H1 (cell line): ENCODE measurements at regions not wholly inside any gene's neighbourhood (a gene's known extent, or its start where the extent isn't known, plus 50 kb on each side); places are given as distances from the start of the nearest gene placed in this dataset.

ENCODE experiments used
- CTCF ChIA-PET: fragments of 300-600 bp; sonication (Branson Sonifier 250); formaldehyde crosslinking; loops from one replicate; lab custom pipeline; 2021; ENCODE audit not compliant: partially characterized antibody; lab: Charles Lee
- POLR2A ChIA-PET: fragments of 300-600 bp; sonication (Branson Sonifier 250); formaldehyde crosslinking; loops from one replicate; lab custom pipeline; 2021; ENCODE audit warnings: inconsistent platforms; ENCODE audit not compliant: partially characterized antibody; lab: Charles Lee
- DNase-seq, 2 experiments: peaks; one replicate each; pipeline versions ENCODE4 v3.0.0 to v3.0.0-alpha.2; 2010 to 2022; ENCODE audit warnings: low spot score in 2 of 2, low read depth in 1 of 2, mixed read lengths in 1 of 2
- FAIRE-seq: peaks from 2 replicates; lab custom pipeline; 2011; peaks lifted over from hg19 to GRCh38; lab: Jason Lieb, UNC
- H2AFZ ChIP-seq: 2 replicates; pipeline ENCODE4 v1.8.1; 2012; ENCODE audit warnings: low read length, inconsistent platforms
- H2AK5ac ChIP-seq: 2 replicates; pipeline ENCODE4 v1.6.1; 2013; ENCODE audit warnings: low read depth, low read length
- H2BK120ac ChIP-seq: replicated peaks from 2 replicates; pipeline ENCODE3; 2013; ENCODE audit warnings: low read depth, low read length, inconsistent platforms
- H2BK12ac ChIP-seq: 2 replicates; pipeline ENCODE4 v1.6.1; 2013; ENCODE audit warnings: low read depth, low read length
- H2BK15ac ChIP-seq: 2 replicates; pipeline ENCODE4 v1.6.1; 2013; ENCODE audit warnings: low read length
- H2BK20ac ChIP-seq: 2 replicates; pipeline ENCODE4 v1.6.1; 2013; ENCODE audit warnings: low read length
- H2BK5ac ChIP-seq: 2 replicates; pipeline ENCODE4 v1.6.1; 2013; ENCODE audit warnings: low read depth, low read length
- H3K14ac ChIP-seq: 2 replicates; pipeline ENCODE4 v1.6.1; 2013; ENCODE audit warnings: inconsistent platforms; ENCODE audit not compliant: insufficient read length
- H3K18ac ChIP-seq: 2 replicates; pipeline ENCODE4 v1.6.1; 2013; ENCODE audit warnings: low read length; ENCODE audit errors: extremely low read depth
- H3K23ac ChIP-seq: 2 replicates; pipeline ENCODE4 v1.6.1; 2013; ENCODE audit warnings: inconsistent platforms; ENCODE audit not compliant: insufficient read length
- H3K23me2 ChIP-seq: 2 replicates; pipeline ENCODE4 v1.6.1; 2013; ENCODE audit warnings: low read depth, low read length
- H3K27ac ChIP-seq: 2 replicates; pipeline ENCODE4 v1.6.1; 2011; ENCODE audit warnings: low read depth, low read length, inconsistent platforms
- H3K27me3 ChIP-seq, 4 experiments: replicated peaks in 1 of 4; 1 replicate in 1 of 4; 2 replicates in 3 of 4; pipeline versions ENCODE4 v1.6.1 to v1.8.1; 2011 to 2013; ENCODE audit warnings: low read length in 3 of 4, mild to moderate bottlenecking in 3 of 4, inconsistent platforms in 2 of 4, mixed read lengths in 2 of 4, moderate library complexity in 1 of 4; ENCODE audit not compliant: control insufficient read depth in 3 of 4, insufficient read depth in 3 of 4; ENCODE audit errors: extremely low read depth in 1 of 4
- H3K36me3 ChIP-seq, 4 experiments: 2 replicates each; pipeline versions ENCODE4 v1.6.1 to v1.8.1; 2011 to 2013; ENCODE audit warnings: mild to moderate bottlenecking in 4 of 4, low read length in 3 of 4, moderate library complexity in 2 of 4, control low read depth in 1 of 4, inconsistent platforms in 1 of 4; ENCODE audit not compliant: insufficient read depth in 4 of 4, control insufficient read depth in 2 of 4
- H3K4ac ChIP-seq: replicated peaks from 2 replicates; pipeline ENCODE3; 2013; ENCODE audit warnings: low read length, low read depth, mixed read lengths, inconsistent platforms; ENCODE audit not compliant: insufficient read length
- H3K4me1 ChIP-seq, 4 experiments: replicated peaks in 1 of 4; 1 replicate in 1 of 4; 2 replicates in 3 of 4; pipeline versions ENCODE4 v1.6.1 to v1.8.1; 2011 to 2013; ENCODE audit warnings: low read length in 3 of 4, inconsistent platforms in 2 of 4, mixed read lengths in 1 of 4; ENCODE audit not compliant: insufficient read depth in 4 of 4, control insufficient read depth in 3 of 4
- H3K4me2 ChIP-seq, 2 experiments: 2 replicates each; pipeline versions ENCODE4 v1.6.1 to v1.8.1; 2011 to 2013; ENCODE audit warnings: low read depth in 2 of 2, low read length in 2 of 2, control low read depth in 1 of 2, inconsistent platforms in 1 of 2, mild to moderate bottlenecking in 1 of 2; ENCODE audit not compliant: insufficient read depth in 1 of 2
- H3K4me3 ChIP-seq, 4 experiments: fragments of 200-600, 300-600 bp in 1 of 4; sonication (generic), shearing (Covaris generic), sonication (Bioruptor Twin) in 1 of 4; 2 replicates each; pipeline versions ENCODE4 v1.5.1 to v1.8.1; 2011 to 2016; ENCODE audit warnings: low read length in 4 of 4, low read depth in 3 of 4, control low read depth in 2 of 4, inconsistent platforms in 2 of 4, mild to moderate bottlenecking in 2 of 4, mixed read lengths in 1 of 4, moderate library complexity in 1 of 4; ENCODE audit not compliant: insufficient read depth in 2 of 4; ENCODE audit errors: extremely low read depth in 1 of 4
- H3K56ac ChIP-seq: replicated peaks from 2 replicates; pipeline ENCODE3; 2013; ENCODE audit warnings: low read depth, mild to moderate bottlenecking, mixed read lengths, low read length, inconsistent platforms; ENCODE audit not compliant: insufficient read length
- H3K79me1 ChIP-seq: 2 replicates; pipeline ENCODE4 v1.6.1; 2013; ENCODE audit warnings: low read depth, low read length, control low read depth
- H3K79me2 ChIP-seq, 2 experiments: 2 replicates each; pipeline versions ENCODE4 v1.6.1 to v1.8.1; 2012 to 2013; ENCODE audit warnings: low read length in 2 of 2, mild to moderate bottlenecking in 2 of 2, inconsistent platforms in 1 of 2; ENCODE audit not compliant: insufficient read depth in 2 of 2, control insufficient read depth in 1 of 2
- H3K9ac ChIP-seq, 4 experiments: replicated peaks in 1 of 4; 1 replicate in 1 of 4; 2 replicates in 3 of 4; pipeline versions ENCODE4 v1.6.1 to v1.8.1; 2011 to 2013; ENCODE audit warnings: low read depth in 3 of 4, low read length in 3 of 4, control low read depth in 2 of 4, mild to moderate bottlenecking in 2 of 4, moderate library complexity in 2 of 4, inconsistent platforms in 1 of 4; ENCODE audit errors: extremely low read depth in 1 of 4
- H3K9me3 ChIP-seq, 2 experiments: 2 replicates each; pipeline versions ENCODE4 v1.6.1 to v1.8.1; 2012 to 2013; ENCODE audit warnings: mild to moderate bottlenecking in 2 of 2, moderate library complexity in 2 of 2, control low read depth in 1 of 2, inconsistent platforms in 1 of 2, low read depth in 1 of 2, low read length in 1 of 2, mixed read lengths in 1 of 2; ENCODE audit not compliant: insufficient read depth in 2 of 2
- H4K20me1 ChIP-seq, 2 experiments: replicated peaks in 1 of 2; 2 replicates each; pipeline versions ENCODE3 to v1.8.1; 2011 to 2013; ENCODE audit warnings: inconsistent platforms in 2 of 2, low read length in 2 of 2, mild to moderate bottlenecking in 1 of 2; ENCODE audit not compliant: insufficient read depth in 2 of 2, control insufficient read depth in 1 of 2
- H4K5ac ChIP-seq: 2 replicates; pipeline ENCODE4 v1.6.1; 2013; ENCODE audit warnings: low read length, low read depth, mixed read lengths, inconsistent platforms; ENCODE audit not compliant: insufficient read length
- H4K8ac ChIP-seq: 2 replicates; pipeline ENCODE4 v1.8.0; 2013; ENCODE audit warnings: mild to moderate bottlenecking, moderate library complexity, low read length, inconsistent platforms; ENCODE audit not compliant: insufficient read depth; ENCODE audit errors: extremely low read depth
- H4K91ac ChIP-seq: replicated peaks from 2 replicates; pipeline ENCODE3; 2013; ENCODE audit warnings: low read length, mixed read lengths, inconsistent platforms; ENCODE audit not compliant: insufficient read length
- BRCA1 ChIP-seq: IDR thresholded peaks from 2 replicates; pipeline ENCODE4 v1.6.1; 2012; ENCODE audit warnings: low read depth, low read length, improper control_type of control experiment
- EGR1 ChIP-seq: IDR thresholded peaks from 2 replicates; pipeline ENCODE4 v1.6.1; 2011; ENCODE audit warnings: low read depth, low read length, borderline replicate concordance
- EP300 ChIP-seq, 2 experiments: IDR thresholded peaks; 1 replicate in 1 of 2; 2 replicates in 1 of 2; pipeline ENCODE4 v1.6.1; 2011 to 2012; ENCODE audit warnings: low read depth in 2 of 2, low read length in 2 of 2, mild to moderate bottlenecking in 2 of 2, borderline replicate concordance in 1 of 2, inconsistent platforms in 1 of 2, moderate library complexity in 1 of 2
- GTF2F1 ChIP-seq: IDR thresholded peaks from 2 replicates; pipeline ENCODE4 v1.6.1; 2012; ENCODE audit warnings: low read depth, low read length, improper control_type of control experiment, borderline replicate concordance
- KDM5A ChIP-seq: fragments of 200-600 bp; IDR thresholded peaks from 2 replicates; pipeline ENCODE4 v1.7.1; 2012; ENCODE audit warnings: mild to moderate bottlenecking, low read length, inconsistent platforms, mixed read lengths
- POU5F1 ChIP-seq: IDR thresholded peaks from 2 replicates; pipeline ENCODE4 v1.6.1; 2011; ENCODE audit warnings: low read depth, mild to moderate bottlenecking, low read length, moderate library complexity
- SP1 ChIP-seq: IDR thresholded peaks from 2 replicates; pipeline ENCODE4 v1.6.1; 2011; ENCODE audit warnings: low read depth, low read length
- TAF7 ChIP-seq: optimal IDR thresholded peaks from 2 replicates; pipeline ENCODE3; 2011; ENCODE audit warnings: low read depth, mild to moderate bottlenecking, inconsistent platforms, low read length, moderate library complexity, borderline replicate concordance
- TBP ChIP-seq: IDR thresholded peaks from 2 replicates; pipeline ENCODE4 v1.6.1; 2011; ENCODE audit warnings: low read depth, low read length, improper control_type of control experiment
- YY1 ChIP-seq: IDR thresholded peaks from 2 replicates; pipeline ENCODE4 v1.6.1; 2011; ENCODE audit warnings: low read depth, mild to moderate bottlenecking, low read length
- WGBS, 2 experiments: shearing (Covaris generic) in 1 of 2; methylation state at CpG; one replicate each; pipeline versions ENCODE4 v1.1.6 to v1.1.7; 2013 to 2015; ENCODE audit warnings: low lambda C conversion rate in 2 of 2, mixed read lengths in 2 of 2, inconsistent platforms in 1 of 2, low coverage in 1 of 2, missing lambda C conversion rate in 1 of 2; ENCODE audit not compliant: insufficient replicate concordance in 2 of 2, insufficient coverage in 1 of 2, insufficient read length in 1 of 2; ENCODE audit errors: extremely low coverage in 1 of 2, missing lambda C conversion rate in 1 of 2; 5-methylcytosine and 5-hydroxymethylcytosine counted together
- TF ChIP-seq, protein P1 (sequence below): IDR thresholded peaks from 2 replicates; pipeline ENCODE4 v1.6.1; 2011; ENCODE audit warnings: low read depth, mild to moderate bottlenecking, low read length; ENCODE audit not compliant: insufficient read depth
- TF ChIP-seq, protein P2 (sequence below): IDR thresholded peaks from 2 replicates; pipeline ENCODE4 v1.6.1; 2012; ENCODE audit warnings: inconsistent platforms
- TF ChIP-seq, protein P3 (sequence below): IDR thresholded peaks from 2 replicates; pipeline ENCODE4 v1.6.1; 2011; ENCODE audit warnings: low read length, improper control_type of control experiment

DNA sequence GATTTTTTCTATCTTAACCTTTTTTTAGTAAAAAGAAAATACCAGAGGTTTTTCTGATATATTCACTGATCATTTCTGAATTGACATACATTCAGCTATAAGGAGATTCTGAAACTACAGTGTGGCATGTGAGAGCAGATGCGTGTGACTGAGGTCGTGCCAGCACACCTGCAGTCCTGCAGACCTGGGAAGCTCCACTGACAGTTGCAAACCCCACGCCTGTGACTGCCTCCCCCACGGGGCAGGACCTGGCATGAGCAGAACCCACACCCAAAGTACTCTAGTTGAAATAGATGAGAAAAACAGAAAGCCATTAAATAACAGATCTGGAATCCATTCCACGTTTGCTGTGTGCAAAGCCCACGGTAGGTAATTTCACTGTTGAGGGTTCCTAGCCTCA is 80.7 kb downstream of the TEX29 start:
- no peak overlapping the region for H4K91ac ChIP-seq
- H3K79me1 ChIP-seq: no peaks in the 10 kb centered on the region
- H3K14ac ChIP-seq: no peak overlapping the region
- no peak overlapping the region for H3K4me2 ChIP-seq
- H2BK120ac ChIP-seq: no peak overlapping the region
- H3K27me3 ChIP-seq: no peaks in the 10 kb centered on the region
- H2BK12ac ChIP-seq: no peak overlapping the region
- no peak overlapping the region for H2AK5ac ChIP-seq
- no peak for DNase-seq
- ChIA-PET CTCF (interaction anchor here (1.0 to 6.0 kb wide), 5 partner anchors 9 to 56 kb away, joined by 3 to 21 read pairs (median 5); no protein-coding TSS in a partner anchor), POLR2A (no interaction called here)
- no peaks in the 10 kb centered on the region for H4K20me1 ChIP-seq
- H4K8ac ChIP-seq: no peak overlapping the region
- FAIRE-seq: no peak
- H3K4me3 ChIP-seq: no peak overlapping the region
- H3K23ac ChIP-seq: no peak overlapping the region
- H2BK15ac ChIP-seq: no peak overlapping the region
- H3K18ac ChIP-seq: no peak overlapping the region
- no peak overlapping the region for H3K56ac ChIP-seq
- H3K79me2 ChIP-seq: no peaks in the 10 kb centered on the region
- H3K9ac ChIP-seq: no peak overlapping the region
- no peak overlapping the region for H3K27ac ChIP-seq
- 75% methylated on average over 6 of the region's 6 CpGs; no CpG with 5 or more reads in 1 of the 2 experiments for WGBS, 2 experiments
- H2BK20ac ChIP-seq: no peak overlapping the region
- H4K5ac ChIP-seq: no peak overlapping the region
- H2AFZ ChIP-seq: no peak overlapping the region
- H3K9me3 ChIP-seq: no peaks in the 10 kb centered on the region
- no peaks in the 10 kb centered on the region for H3K36me3 ChIP-seq
- no peaks in the 10 kb centered on the region; a peak in 1 of 7 replicates for H3K4me1 ChIP-seq
- no peak overlapping the region for H3K4ac ChIP-seq
- H3K23me2 ChIP-seq: no peaks in the 10 kb centered on the region
- H2BK5ac ChIP-seq: no peak overlapping the region
- TF ChIP-seq KDM5A: no peak
- no peak for TF ChIP-seq EP300 (IDR thresholded peaks at IDR 0.05; ENCODE audit: borderline replicate concordance in 1 of 2, low read depth in 2 of 2, low read length in 2 of 2)
- TF ChIP-seq, protein P1, sequence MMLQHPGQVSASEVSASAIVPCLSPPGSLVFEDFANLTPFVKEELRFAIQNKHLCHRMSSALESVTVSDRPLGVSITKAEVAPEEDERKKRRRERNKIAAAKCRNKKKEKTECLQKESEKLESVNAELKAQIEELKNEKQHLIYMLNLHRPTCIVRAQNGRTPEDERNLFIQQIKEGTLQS: no peak
- TF ChIP-seq GTF2F1: no peak
- no peak for TF ChIP-seq POU5F1
- no peak for TF ChIP-seq BRCA1
- TF ChIP-seq SP1: no peak
- TF ChIP-seq, protein P2, sequence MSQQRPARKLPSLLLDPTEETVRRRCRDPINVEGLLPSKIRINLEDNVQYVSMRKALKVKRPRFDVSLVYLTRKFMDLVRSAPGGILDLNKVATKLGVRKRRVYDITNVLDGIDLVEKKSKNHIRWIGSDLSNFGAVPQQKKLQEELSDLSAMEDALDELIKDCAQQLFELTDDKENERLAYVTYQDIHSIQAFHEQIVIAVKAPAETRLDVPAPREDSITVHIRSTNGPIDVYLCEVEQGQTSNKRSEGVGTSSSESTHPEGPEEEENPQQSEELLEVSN: no peak
- no peak for TF ChIP-seq TAF7
- no peak for TF ChIP-seq TBP
- TF ChIP-seq, protein P3, sequence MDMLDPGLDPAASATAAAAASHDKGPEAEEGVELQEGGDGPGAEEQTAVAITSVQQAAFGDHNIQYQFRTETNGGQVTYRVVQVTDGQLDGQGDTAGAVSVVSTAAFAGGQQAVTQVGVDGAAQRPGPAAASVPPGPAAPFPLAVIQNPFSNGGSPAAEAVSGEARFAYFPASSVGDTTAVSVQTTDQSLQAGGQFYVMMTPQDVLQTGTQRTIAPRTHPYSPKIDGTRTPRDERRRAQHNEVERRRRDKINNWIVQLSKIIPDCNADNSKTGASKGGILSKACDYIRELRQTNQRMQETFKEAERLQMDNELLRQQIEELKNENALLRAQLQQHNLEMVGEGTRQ: no peak
- no peak for TF ChIP-seq YY1
- no peak for TF ChIP-seq EGR1
